ENCODE measurements at regions not wholly inside any gene's neighbourhood (a gene's known extent, or its start where the extent isn't known, plus 50 kb on each side); places are given as distances from the start of the nearest gene placed in this dataset.

DNA sequence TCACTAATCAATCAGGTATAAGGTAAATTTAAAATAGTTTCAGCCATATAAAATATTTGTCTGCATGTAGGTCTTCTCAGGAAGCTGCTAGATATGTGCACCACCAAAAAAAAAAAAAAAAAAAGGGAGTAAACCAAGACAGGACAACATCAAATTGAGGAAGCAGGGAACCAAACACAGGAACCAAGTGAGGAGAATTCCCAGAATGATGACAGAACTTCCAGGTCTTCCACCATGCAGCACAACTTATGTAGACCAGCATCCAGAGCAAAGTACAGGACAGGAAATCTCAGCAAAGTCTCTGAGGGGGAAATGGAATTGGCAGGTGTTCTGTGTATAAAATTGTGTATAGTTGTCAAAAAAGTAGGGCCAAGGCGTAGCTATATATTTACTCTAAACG, 101.2 kb upstream of the CTSC start:
- TF ChIP-seq EZH2 (IDR thresholded peaks at IDR 0.05; ENCODE audit: borderline replicate concordance, low read length) (no peak), CTCF (conservative IDR thresholded peaks at IDR 0.05 in 1 of 2, IDR thresholded peaks at IDR 0.05 in 1 of 2; ENCODE audit: extremely low read depth in 1 of 2, insufficient read depth in 1 of 2, low read depth in 1 of 2, low read length in 2 of 2) (no peak)
